ENCODE measurements at regions not wholly inside any gene's neighbourhood (a gene's known extent, or its start where the extent isn't known, plus 50 kb on each side); places are given as distances from the start of the nearest gene placed in this dataset.

GRCh38 chr1:188224263-188224662, 1395.5 kb downstream of the PLA2G4A start:
- H3K9me3 ChIP-seq (replicated peaks; ENCODE audit: low read length) = no peaks in the 10 kb centered on the region
- no peaks in the 10 kb centered on the region for H3K4me1 ChIP-seq (ENCODE audit: control insufficient read depth, insufficient read depth, low read length)
- H3K27me3 ChIP-seq (ENCODE audit: control insufficient read depth, insufficient read depth, low read length) = no peaks in the 10 kb centered on the region
- no peak overlapping the region for H3K4me3 ChIP-seq (ENCODE audit: low read length)
- no peaks in the 10 kb centered on the region for H3K36me3 ChIP-seq (ENCODE audit: insufficient read depth, low read length)
- no peak overlapping the region for H3K4me2 ChIP-seq (ENCODE audit: low read length)
- H3K9ac ChIP-seq (ENCODE audit: low read depth, low read length) = no peak overlapping the region

GRCh38 chr1:188225975-188226374, 1397.2 kb downstream of the PLA2G4A start:
- Histone ChIP-seq H3K4me3 (ENCODE audit: low read length) (no peak overlapping the region), H3K4me2 (ENCODE audit: low read length) (no peak overlapping the region), H3K36me3 (ENCODE audit: insufficient read depth, low read length) (no peaks in the 10 kb centered on the region), H3K9ac (ENCODE audit: low read depth, low read length) (no peak overlapping the region), H3K27me3 (ENCODE audit: control insufficient read depth, insufficient read depth, low read length) (no peaks in the 10 kb centered on the region), H3K4me1 (ENCODE audit: control insufficient read depth, insufficient read depth, low read length) (no peaks in the 10 kb centered on the region), H3K9me3 (replicated peaks; ENCODE audit: low read length) (no peaks in the 10 kb centered on the region)

DNA sequence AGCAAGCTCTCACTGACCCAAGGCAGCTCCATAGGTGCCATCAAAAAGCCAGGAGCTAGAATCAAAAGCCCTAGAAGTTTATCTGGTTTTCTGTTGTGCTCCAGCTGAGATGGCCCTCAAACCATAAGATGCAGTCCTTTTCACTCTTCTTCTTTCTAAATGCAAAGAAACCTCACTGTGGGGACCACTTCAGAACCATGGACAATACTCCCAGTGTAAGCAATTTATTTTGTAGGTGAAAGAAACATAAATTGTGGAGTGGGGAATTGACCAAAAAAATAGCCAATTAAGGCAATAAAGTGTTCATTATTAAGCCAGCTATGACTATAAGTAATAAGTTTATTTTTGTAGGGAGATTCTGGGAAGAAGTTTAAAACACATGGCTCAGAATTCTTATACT, 1399.9 kb downstream of the PLA2G4A start:
- no peak overlapping the region for H3K4me3 ChIP-seq (ENCODE audit: low read length)
- no peaks in the 10 kb centered on the region for H3K9me3 ChIP-seq (replicated peaks; ENCODE audit: low read length)
- no peak overlapping the region for H3K4me2 ChIP-seq (ENCODE audit: low read length)
- no peaks in the 10 kb centered on the region for H3K27me3 ChIP-seq (ENCODE audit: control insufficient read depth, insufficient read depth, low read length)
- no peaks in the 10 kb centered on the region for H3K4me1 ChIP-seq (ENCODE audit: control insufficient read depth, insufficient read depth, low read length)
- no peak overlapping the region for H3K9ac ChIP-seq (ENCODE audit: low read depth, low read length)
- no peaks in the 10 kb centered on the region for H3K36me3 ChIP-seq (ENCODE audit: insufficient read depth, low read length)

- H3K9me3 ChIP-seq (replicated peaks; ENCODE audit: low read length) = peaks cover 2% of the 10 kb centered on the region
- H3K4me2 ChIP-seq (ENCODE audit: low read length) = no peak overlapping the region
- H3K9ac ChIP-seq (ENCODE audit: low read depth, low read length) = no peak overlapping the region
- no peaks in the 10 kb centered on the region for H3K36me3 ChIP-seq (ENCODE audit: insufficient read depth, low read length)
- H3K27me3 ChIP-seq (ENCODE audit: control insufficient read depth, insufficient read depth, low read length) = no peaks in the 10 kb centered on the region
- no peak overlapping the region for H3K4me3 ChIP-seq (ENCODE audit: low read length)
- no peaks in the 10 kb centered on the region for H3K4me1 ChIP-seq (ENCODE audit: control insufficient read depth, insufficient read depth, low read length)
These were observed 1409.0 kb downstream of the PLA2G4A start for GRCh38 chr1:188237573-188238348.

GRCh38 chr1:188240772-188241406, 1412.1 kb downstream of the PLA2G4A start:
- H3K9ac ChIP-seq (ENCODE audit: low read depth, low read length) = no peak overlapping the region
- H3K4me1 ChIP-seq (ENCODE audit: control insufficient read depth, insufficient read depth, low read length) = no peaks in the 10 kb centered on the region
- H3K27me3 ChIP-seq (ENCODE audit: control insufficient read depth, insufficient read depth, low read length) = no peaks in the 10 kb centered on the region
- H3K36me3 ChIP-seq (ENCODE audit: insufficient read depth, low read length) = no peaks in the 10 kb centered on the region
- H3K4me2 ChIP-seq (ENCODE audit: low read length) = no peak overlapping the region
- peaks cover 2% of the 10 kb centered on the region for H3K9me3 ChIP-seq (replicated peaks; ENCODE audit: low read length)
- H3K4me3 ChIP-seq (ENCODE audit: low read length) = no peak overlapping the region

DNA sequence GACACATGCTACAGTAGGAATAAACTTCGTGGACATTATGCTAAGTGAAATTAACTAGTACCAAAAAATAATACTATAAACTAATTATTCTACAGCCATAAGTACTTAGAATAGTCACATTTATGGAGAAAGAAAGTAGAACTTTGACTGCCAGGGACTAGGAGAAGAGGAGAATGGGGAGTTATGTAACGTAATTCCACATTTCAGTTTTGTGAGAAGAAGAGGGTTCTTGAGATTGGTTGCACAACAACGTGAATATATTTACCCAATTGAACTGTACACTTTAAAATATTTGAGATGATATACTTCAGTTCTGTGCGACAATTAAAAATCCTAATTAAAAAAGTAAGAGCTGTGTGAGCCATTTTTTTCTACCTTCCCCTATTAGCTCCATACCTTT, 1412.9 kb downstream of the PLA2G4A start:
- Histone ChIP-seq H3K9ac (ENCODE audit: low read depth, low read length) (no peak overlapping the region), H3K9me3 (replicated peaks; ENCODE audit: low read length) (peaks cover 2% of the 10 kb centered on the region), H3K27me3 (ENCODE audit: control insufficient read depth, insufficient read depth, low read length) (no peaks in the 10 kb centered on the region), H3K4me1 (ENCODE audit: control insufficient read depth, insufficient read depth, low read length) (no peaks in the 10 kb centered on the region), H3K4me2 (ENCODE audit: low read length) (no peak overlapping the region), H3K4me3 (ENCODE audit: low read length) (no peak overlapping the region), H3K36me3 (ENCODE audit: insufficient read depth, low read length) (no peaks in the 10 kb centered on the region)

DNA sequence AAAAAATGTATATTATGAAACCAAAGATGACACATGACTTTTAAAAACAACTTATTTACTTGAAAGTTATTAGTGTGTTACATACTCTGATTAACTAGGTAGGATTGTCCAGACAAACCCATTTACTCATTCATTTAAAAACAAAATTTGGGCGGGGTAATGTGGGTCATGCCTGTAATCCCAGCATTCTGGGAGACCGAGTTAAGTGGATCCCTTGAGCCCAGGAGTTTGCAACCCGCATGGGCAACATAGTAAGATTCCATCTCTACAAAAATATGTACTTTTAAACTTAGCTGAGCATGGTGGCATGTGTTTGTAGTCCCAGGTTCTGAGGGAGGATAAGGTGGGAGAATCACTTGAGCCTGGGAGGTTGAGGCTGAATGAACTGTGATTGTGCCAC, 1414.7 kb downstream of the PLA2G4A start:
- no peaks in the 10 kb centered on the region for H3K36me3 ChIP-seq (ENCODE audit: insufficient read depth, low read length)
- no peak overlapping the region for H3K9ac ChIP-seq (ENCODE audit: low read depth, low read length)
- H3K9me3 ChIP-seq (replicated peaks; ENCODE audit: low read length) = peaks cover 2% of the 10 kb centered on the region
- no peak overlapping the region for H3K4me2 ChIP-seq (ENCODE audit: low read length)
- no peaks in the 10 kb centered on the region for H3K4me1 ChIP-seq (ENCODE audit: control insufficient read depth, insufficient read depth, low read length)
- no peaks in the 10 kb centered on the region for H3K27me3 ChIP-seq (ENCODE audit: control insufficient read depth, insufficient read depth, low read length)
- H3K4me3 ChIP-seq (ENCODE audit: low read length) = no peak overlapping the region

DNA sequence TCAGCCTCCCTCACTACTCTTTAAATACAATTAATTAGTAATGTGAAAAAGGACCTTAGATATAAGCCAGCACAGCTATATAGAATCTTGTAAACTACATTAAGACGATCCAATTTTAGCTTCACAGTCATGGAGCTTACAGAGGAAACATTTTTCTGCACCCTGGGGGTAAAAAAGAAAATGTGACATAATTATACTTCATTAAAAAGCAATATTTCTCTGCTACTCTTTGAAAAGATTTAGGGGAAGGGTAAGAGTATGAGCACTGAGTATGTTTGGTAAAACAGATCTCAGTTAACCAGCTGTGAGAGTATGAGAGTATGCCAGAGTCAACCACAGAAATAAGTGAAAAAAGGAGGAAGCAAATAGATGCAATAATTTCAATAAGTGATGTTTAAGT, 1415.9 kb downstream of the PLA2G4A start:
- Histone ChIP-seq H3K9ac (ENCODE audit: low read depth, low read length) (no peak overlapping the region), H3K4me3 (ENCODE audit: low read length) (no peak overlapping the region), H3K27me3 (ENCODE audit: control insufficient read depth, insufficient read depth, low read length) (no peaks in the 10 kb centered on the region), H3K36me3 (ENCODE audit: insufficient read depth, low read length) (no peaks in the 10 kb centered on the region), H3K4me2 (ENCODE audit: low read length) (no peak overlapping the region), H3K9me3 (replicated peaks; ENCODE audit: low read length) (peaks cover 2% of the 10 kb centered on the region), H3K4me1 (ENCODE audit: control insufficient read depth, insufficient read depth, low read length) (no peaks in the 10 kb centered on the region)

- Histone ChIP-seq H3K36me3 (ENCODE audit: insufficient read depth, low read length) (no peaks in the 10 kb centered on the region), H3K4me1 (ENCODE audit: control insufficient read depth, insufficient read depth, low read length) (no peaks in the 10 kb centered on the region), H3K9ac (ENCODE audit: low read depth, low read length) (no peak overlapping the region), H3K4me2 (ENCODE audit: low read length) (no peak overlapping the region), H3K27me3 (ENCODE audit: control insufficient read depth, insufficient read depth, low read length) (no peaks in the 10 kb centered on the region), H3K9me3 (replicated peaks; ENCODE audit: low read length) (no peaks in the 10 kb centered on the region), H3K4me3 (ENCODE audit: low read length) (no peak overlapping the region)
These were observed 1418.5 kb downstream of the PLA2G4A start for GRCh38 chr1:188247255-188247654.

GRCh38 chr1:188249811-188250210, 1421.1 kb downstream of the PLA2G4A start:
- Histone ChIP-seq H3K9ac (ENCODE audit: low read depth, low read length) (no peak overlapping the region), H3K36me3 (ENCODE audit: insufficient read depth, low read length) (no peaks in the 10 kb centered on the region), H3K9me3 (replicated peaks; ENCODE audit: low read length) (no peaks in the 10 kb centered on the region), H3K27me3 (ENCODE audit: control insufficient read depth, insufficient read depth, low read length) (no peaks in the 10 kb centered on the region), H3K4me2 (ENCODE audit: low read length) (no peak overlapping the region), H3K4me1 (ENCODE audit: control insufficient read depth, insufficient read depth, low read length) (no peaks in the 10 kb centered on the region), H3K4me3 (ENCODE audit: low read length) (no peak overlapping the region)

DNA sequence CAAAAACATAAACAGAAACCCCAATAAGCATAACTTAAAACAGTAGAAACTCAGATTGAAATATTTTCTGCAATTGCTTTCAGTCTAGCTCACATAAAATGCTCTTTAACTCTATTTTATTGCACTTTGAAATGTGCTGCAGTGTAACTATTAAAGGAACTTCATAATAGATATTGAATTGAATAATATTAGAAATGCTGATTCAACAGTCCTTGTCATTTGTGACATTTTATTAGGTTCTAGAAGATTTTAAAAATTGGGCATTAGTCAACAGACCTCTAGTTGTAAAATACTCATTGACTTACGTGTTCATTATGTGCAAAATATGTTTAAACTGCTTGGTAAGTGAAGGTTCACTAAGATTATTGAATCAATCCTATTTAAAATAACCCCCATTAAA, 1422.3 kb downstream of the PLA2G4A start:
- H3K4me2 ChIP-seq (ENCODE audit: low read length) = no peak overlapping the region
- H3K4me3 ChIP-seq (ENCODE audit: low read length) = no peak overlapping the region
- no peaks in the 10 kb centered on the region for H3K27me3 ChIP-seq (ENCODE audit: control insufficient read depth, insufficient read depth, low read length)
- H3K9ac ChIP-seq (ENCODE audit: low read depth, low read length) = no peak overlapping the region
- no peaks in the 10 kb centered on the region for H3K9me3 ChIP-seq (replicated peaks; ENCODE audit: low read length)
- H3K36me3 ChIP-seq (ENCODE audit: insufficient read depth, low read length) = no peaks in the 10 kb centered on the region
- no peaks in the 10 kb centered on the region for H3K4me1 ChIP-seq (ENCODE audit: control insufficient read depth, insufficient read depth, low read length)

DNA sequence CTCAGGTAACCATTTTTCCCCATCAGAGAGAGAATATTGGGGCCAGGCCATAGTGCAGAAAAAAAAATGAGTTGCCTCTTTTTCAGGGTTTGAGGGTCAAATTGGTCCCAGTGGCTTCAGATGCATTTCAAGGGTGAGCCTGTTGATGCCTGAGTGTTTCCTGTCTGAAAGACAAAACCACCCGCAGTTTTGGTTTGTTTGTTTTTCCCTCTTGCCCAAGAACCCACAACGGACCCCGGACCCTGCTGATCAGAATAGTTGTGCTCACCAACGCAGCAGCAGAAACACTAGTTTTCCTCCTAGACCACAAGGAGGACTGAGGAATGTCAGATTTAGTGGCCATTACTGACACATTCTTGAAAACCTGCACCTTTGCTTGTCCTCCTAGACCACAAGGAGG, 1433.1 kb downstream of the PLA2G4A start:
- Histone ChIP-seq H3K27me3 (ENCODE audit: control insufficient read depth, insufficient read depth, low read length) (no peaks in the 10 kb centered on the region), H3K4me3 (ENCODE audit: low read length) (no peak overlapping the region), H3K4me2 (ENCODE audit: low read length) (no peak overlapping the region), H3K4me1 (ENCODE audit: control insufficient read depth, insufficient read depth, low read length) (no peaks in the 10 kb centered on the region), H3K9ac (ENCODE audit: low read depth, low read length) (no peak overlapping the region), H3K9me3 (replicated peaks; ENCODE audit: low read length) (peaks cover 5% of the 10 kb centered on the region), H3K36me3 (ENCODE audit: insufficient read depth, low read length) (no peaks in the 10 kb centered on the region)
